H1 (cell line): ENCODE measurements at regions not wholly inside any gene's neighbourhood (a gene's known extent, or its start where the extent isn't known, plus 50 kb on each side); places are given as distances from the start of the nearest gene placed in this dataset.

ENCODE experiments used
- CHD2 ChIP-seq: IDR thresholded peaks from 2 replicates; pipeline ENCODE4 v1.6.1; 2012; ENCODE audit warnings: low read length, improper control_type of control experiment
- CTBP2 ChIP-seq: IDR thresholded peaks from 2 replicates; pipeline ENCODE4 v1.7.0; 2011; ENCODE audit warnings: borderline replicate concordance, mild to moderate bottlenecking, moderate library complexity, mixed read lengths, low read length; ENCODE audit not compliant: insufficient read depth, insufficient read length
- FOSL1 ChIP-seq: IDR thresholded peaks from 2 replicates; pipeline ENCODE4 v1.6.1; 2011; ENCODE audit warnings: mild to moderate bottlenecking, low read depth, low read length, moderate library complexity; ENCODE audit not compliant: insufficient read depth
- MAFK ChIP-seq: IDR thresholded peaks from 2 replicates; pipeline ENCODE4 v1.6.1; 2012; ENCODE audit warnings: low read depth, mild to moderate bottlenecking, improper control_type of control experiment, low read length
- SIX5 ChIP-seq: IDR thresholded peaks from 2 replicates; pipeline ENCODE4 v1.6.1; 2011; ENCODE audit warnings: mild to moderate bottlenecking, low read depth, low read length
- SRF ChIP-seq: IDR thresholded peaks from 2 replicates; pipeline ENCODE4 v1.6.1; 2011; ENCODE audit warnings: mild to moderate bottlenecking, low read depth, low read length, moderate library complexity
- TF ChIP-seq, protein P1 (sequence below): fragments of 300-600 bp; sonication (generic); IDR thresholded peaks from 2 replicates; pipeline ENCODE4 v1.7.1; 2012; ENCODE audit warnings: low read length, moderate library complexity, mild to moderate bottlenecking, inconsistent platforms; ENCODE audit not compliant: insufficient replicate concordance

DNA sequence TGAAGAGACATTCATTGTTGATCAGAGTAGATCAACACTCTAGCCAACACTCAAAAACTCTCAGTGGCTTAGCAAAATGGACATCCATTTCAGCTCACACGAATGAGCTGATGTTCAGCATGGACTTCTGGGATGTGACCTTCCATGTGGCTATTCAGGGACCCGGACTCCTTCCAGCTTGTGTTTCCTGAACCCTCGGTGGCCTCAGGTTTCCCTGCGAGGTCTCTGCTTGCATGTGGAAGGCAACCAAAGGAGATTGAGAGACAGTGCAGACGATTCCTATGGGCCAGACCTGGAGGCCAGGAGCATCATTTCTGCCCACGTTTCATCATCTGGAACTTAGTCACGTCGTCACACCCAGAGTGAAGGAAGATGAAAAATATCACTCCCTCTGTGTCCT, 1137.4 kb downstream of the TBC1D22A start (continued):
- TF ChIP-seq, protein P1, sequence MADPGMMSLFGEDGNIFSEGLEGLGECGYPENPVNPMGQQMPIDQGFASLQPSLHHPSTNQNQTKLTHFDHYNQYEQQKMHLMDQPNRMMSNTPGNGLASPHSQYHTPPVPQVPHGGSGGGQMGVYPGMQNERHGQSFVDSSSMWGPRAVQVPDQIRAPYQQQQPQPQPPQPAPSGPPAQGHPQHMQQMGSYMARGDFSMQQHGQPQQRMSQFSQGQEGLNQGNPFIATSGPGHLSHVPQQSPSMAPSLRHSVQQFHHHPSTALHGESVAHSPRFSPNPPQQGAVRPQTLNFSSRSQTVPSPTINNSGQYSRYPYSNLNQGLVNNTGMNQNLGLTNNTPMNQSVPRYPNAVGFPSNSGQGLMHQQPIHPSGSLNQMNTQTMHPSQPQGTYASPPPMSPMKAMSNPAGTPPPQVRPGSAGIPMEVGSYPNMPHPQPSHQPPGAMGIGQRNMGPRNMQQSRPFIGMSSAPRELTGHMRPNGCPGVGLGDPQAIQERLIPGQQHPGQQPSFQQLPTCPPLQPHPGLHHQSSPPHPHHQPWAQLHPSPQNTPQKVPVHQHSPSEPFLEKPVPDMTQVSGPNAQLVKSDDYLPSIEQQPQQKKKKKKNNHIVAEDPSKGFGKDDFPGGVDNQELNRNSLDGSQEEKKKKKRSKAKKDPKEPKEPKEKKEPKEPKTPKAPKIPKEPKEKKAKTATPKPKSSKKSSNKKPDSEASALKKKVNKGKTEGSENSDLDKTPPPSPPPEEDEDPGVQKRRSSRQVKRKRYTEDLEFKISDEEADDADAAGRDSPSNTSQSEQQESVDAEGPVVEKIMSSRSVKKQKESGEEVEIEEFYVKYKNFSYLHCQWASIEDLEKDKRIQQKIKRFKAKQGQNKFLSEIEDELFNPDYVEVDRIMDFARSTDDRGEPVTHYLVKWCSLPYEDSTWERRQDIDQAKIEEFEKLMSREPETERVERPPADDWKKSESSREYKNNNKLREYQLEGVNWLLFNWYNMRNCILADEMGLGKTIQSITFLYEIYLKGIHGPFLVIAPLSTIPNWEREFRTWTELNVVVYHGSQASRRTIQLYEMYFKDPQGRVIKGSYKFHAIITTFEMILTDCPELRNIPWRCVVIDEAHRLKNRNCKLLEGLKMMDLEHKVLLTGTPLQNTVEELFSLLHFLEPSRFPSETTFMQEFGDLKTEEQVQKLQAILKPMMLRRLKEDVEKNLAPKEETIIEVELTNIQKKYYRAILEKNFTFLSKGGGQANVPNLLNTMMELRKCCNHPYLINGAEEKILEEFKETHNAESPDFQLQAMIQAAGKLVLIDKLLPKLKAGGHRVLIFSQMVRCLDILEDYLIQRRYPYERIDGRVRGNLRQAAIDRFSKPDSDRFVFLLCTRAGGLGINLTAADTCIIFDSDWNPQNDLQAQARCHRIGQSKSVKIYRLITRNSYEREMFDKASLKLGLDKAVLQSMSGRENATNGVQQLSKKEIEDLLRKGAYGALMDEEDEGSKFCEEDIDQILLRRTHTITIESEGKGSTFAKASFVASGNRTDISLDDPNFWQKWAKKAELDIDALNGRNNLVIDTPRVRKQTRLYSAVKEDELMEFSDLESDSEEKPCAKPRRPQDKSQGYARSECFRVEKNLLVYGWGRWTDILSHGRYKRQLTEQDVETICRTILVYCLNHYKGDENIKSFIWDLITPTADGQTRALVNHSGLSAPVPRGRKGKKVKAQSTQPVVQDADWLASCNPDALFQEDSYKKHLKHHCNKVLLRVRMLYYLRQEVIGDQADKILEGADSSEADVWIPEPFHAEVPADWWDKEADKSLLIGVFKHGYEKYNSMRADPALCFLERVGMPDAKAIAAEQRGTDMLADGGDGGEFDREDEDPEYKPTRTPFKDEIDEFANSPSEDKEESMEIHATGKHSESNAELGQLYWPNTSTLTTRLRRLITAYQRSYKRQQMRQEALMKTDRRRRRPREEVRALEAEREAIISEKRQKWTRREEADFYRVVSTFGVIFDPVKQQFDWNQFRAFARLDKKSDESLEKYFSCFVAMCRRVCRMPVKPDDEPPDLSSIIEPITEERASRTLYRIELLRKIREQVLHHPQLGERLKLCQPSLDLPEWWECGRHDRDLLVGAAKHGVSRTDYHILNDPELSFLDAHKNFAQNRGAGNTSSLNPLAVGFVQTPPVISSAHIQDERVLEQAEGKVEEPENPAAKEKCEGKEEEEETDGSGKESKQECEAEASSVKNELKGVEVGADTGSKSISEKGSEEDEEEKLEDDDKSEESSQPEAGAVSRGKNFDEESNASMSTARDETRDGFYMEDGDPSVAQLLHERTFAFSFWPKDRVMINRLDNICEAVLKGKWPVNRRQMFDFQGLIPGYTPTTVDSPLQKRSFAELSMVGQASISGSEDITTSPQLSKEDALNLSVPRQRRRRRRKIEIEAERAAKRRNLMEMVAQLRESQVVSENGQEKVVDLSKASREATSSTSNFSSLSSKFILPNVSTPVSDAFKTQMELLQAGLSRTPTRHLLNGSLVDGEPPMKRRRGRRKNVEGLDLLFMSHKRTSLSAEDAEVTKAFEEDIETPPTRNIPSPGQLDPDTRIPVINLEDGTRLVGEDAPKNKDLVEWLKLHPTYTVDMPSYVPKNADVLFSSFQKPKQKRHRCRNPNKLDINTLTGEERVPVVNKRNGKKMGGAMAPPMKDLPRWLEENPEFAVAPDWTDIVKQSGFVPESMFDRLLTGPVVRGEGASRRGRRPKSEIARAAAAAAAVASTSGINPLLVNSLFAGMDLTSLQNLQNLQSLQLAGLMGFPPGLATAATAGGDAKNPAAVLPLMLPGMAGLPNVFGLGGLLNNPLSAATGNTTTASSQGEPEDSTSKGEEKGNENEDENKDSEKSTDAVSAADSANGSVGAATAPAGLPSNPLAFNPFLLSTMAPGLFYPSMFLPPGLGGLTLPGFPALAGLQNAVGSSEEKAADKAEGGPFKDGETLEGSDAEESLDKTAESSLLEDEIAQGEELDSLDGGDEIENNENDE, result no peak
- TF ChIP-seq SRF (no peak), CTBP2 (no peak), CHD2 (no peak), FOSL1 (no peak), MAFK (no peak), SIX5 (no peak)
